T-helper 2 cell treated with Interferon-gamma antibody and Interleukin-4, amounts not matched to agents 100 ng/mL and 5 ng/mL, for 36 hours (primary cell): ENCODE measurements at regions not wholly inside any gene's neighbourhood (a gene's known extent, or its start where the extent isn't known, plus 50 kb on each side); places are given as distances from the start of the nearest gene placed in this dataset.

Source experiments
- intact Hi-C: fragments of 100-400 bp; cut with micrococcal nuclease; formaldehyde crosslinking; loops from one replicate; pipeline ENCODE4 v1.15.1; 2023

GRCh38 chr3:98967758-98968157, 66.3 kb upstream of the DCBLD2 start:
- intact Hi-C loops = no loop called here

- intact Hi-C loops = no loop called here
These were observed 65.5 kb upstream of the DCBLD2 start for GRCh38 chr3:98966862-98967546.

- intact Hi-C loops = no loop called here
These were observed 64.9 kb upstream of the DCBLD2 start for GRCh38 chr3:98966434-98966833.

- intact Hi-C loops = no loop called here
These were observed 63.3 kb upstream of the DCBLD2 start for GRCh38 chr3:98964784-98965183.

- intact Hi-C loops = no loop called here
These were observed 62.1 kb upstream of the DCBLD2 start for GRCh38 chr3:98963546-98963945.

GRCh38 chr3:98962951-98963350, 61.5 kb upstream of the DCBLD2 start:
- intact Hi-C loops = no loop called here

- intact Hi-C loops = no loop called here
These were observed 60.9 kb upstream of the DCBLD2 start for GRCh38 chr3:98962189-98962930.

GRCh38 chr3:98961161-98962155, 60.0 kb upstream of the DCBLD2 start:
- intact Hi-C loops = no loop called here

- intact Hi-C loops = no loop called here
These were observed 56.2 kb upstream of the DCBLD2 start for GRCh38 chr3:98957681-98958080.

GRCh38 chr3:98956008-98956407, 54.5 kb upstream of the DCBLD2 start:
- intact Hi-C loops = no loop called here

GRCh38 chr3:98954791-98955604, 53.5 kb upstream of the DCBLD2 start:
- intact Hi-C loops = no loop called here

GRCh38 chr3:98954242-98954641, 52.7 kb upstream of the DCBLD2 start:
- intact Hi-C loops = no loop called here

- intact Hi-C loops = no loop called here
These were observed 50.9 kb upstream of the DCBLD2 start for GRCh38 chr3:98952404-98952803.
